SU-DHL-6 (cell line): ENCODE measurements at regions not wholly inside any gene's neighbourhood (a gene's known extent, or its start where the extent isn't known, plus 50 kb on each side); places are given as distances from the start of the nearest gene placed in this dataset.

Experiments used
- CTCF ChIP-seq: fragments of 200-600 bp; sonication (generic); IDR thresholded peaks from one replicate; pipeline ENCODE4 v1.5.1; 2017; ENCODE audit warnings: antibody characterized with exemption, mild to moderate bottlenecking, low read length, moderate library complexity; ENCODE audit not compliant: insufficient read depth, poor library complexity, severe bottlenecking
- EZH2phosphoT487 ChIP-seq: fragments of 200-600 bp; sonication (generic), shearing (Covaris generic); conservative IDR thresholded peaks from 2 replicates; pipeline ENCODE4 v1.6.1; 2018; ENCODE audit warnings: mild to moderate bottlenecking, antibody characterized with exemption, low read length, moderate library complexity, mixed read lengths

DNA sequence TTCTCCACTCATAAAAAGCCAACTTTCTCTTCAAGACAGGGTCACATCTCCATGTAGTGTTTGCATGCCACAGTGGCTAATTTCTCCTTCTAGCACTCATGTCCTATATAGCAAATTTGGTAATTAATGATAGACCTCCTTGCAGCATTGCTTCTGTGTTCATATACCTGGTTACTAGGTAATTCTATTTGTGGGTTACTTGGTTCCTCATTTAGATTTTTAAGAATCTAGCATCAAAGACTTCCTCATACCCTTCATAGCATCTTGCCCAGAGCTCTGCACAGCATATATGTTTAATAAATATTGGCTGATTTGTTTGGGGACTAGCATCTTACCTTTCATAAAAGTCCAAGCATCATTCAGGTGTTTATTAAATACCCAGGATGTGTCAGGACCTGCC is 152.1 kb downstream of the DUSP6 start:
- TF ChIP-seq CTCF = no peak
- TF ChIP-seq EZH2phosphoT487 = no peak
